ENCODE measurements at regions not wholly inside any gene's neighbourhood (a gene's known extent, or its start where the extent isn't known, plus 50 kb on each side); places are given as distances from the start of the nearest gene placed in this dataset.

GRCh38 chr6:169972101-169972651, 220.8 kb downstream of the ERMARD start:
- Histone ChIP-seq H3K4me1 (replicated peaks in 1 of 4; ENCODE audit: control insufficient read depth in 3 of 4, insufficient read depth in 4 of 4, low read length in 3 of 4) (no peaks in the 10 kb centered on the region), H3K14ac (ENCODE audit: insufficient read length) (no peak overlapping the region), H3K27me3 (replicated peaks in 1 of 4; ENCODE audit: control insufficient read depth in 3 of 4, extremely low read depth in 1 of 4, insufficient read depth in 3 of 4, low read length in 3 of 4) (no peaks in the 10 kb centered on the region), H3K4me3 (ENCODE audit: extremely low read depth in 1 of 4, insufficient read depth in 2 of 4, low read depth in 3 of 4, low read length in 4 of 4) (no peak overlapping the region), H2BK15ac (ENCODE audit: low read length) (no peak overlapping the region), H3K4ac (replicated peaks; ENCODE audit: insufficient read length, low read depth, low read length) (no peak overlapping the region), H3K18ac (ENCODE audit: extremely low read depth, low read length) (no peak overlapping the region), H2AK5ac (ENCODE audit: low read depth, low read length) (no peak overlapping the region), H2BK5ac (ENCODE audit: low read depth, low read length) (no peak overlapping the region), H4K8ac (ENCODE audit: extremely low read depth, insufficient read depth, low read length) (no peak overlapping the region), H3K4me2 (ENCODE audit: insufficient read depth in 1 of 2, low read depth in 2 of 2, low read length in 2 of 2) (no peak overlapping the region), H3K9ac (replicated peaks in 1 of 4; ENCODE audit: extremely low read depth in 1 of 4, low read depth in 3 of 4, low read length in 3 of 4) (no peak overlapping the region), H4K5ac (ENCODE audit: insufficient read length, low read depth, low read length) (no peak overlapping the region), H2BK20ac (ENCODE audit: low read length) (no peak overlapping the region), H3K79me1 (ENCODE audit: low read depth, low read length) (no peaks in the 10 kb centered on the region), H2BK120ac (replicated peaks; ENCODE audit: low read depth, low read length) (no peak overlapping the region), H2AFZ (ENCODE audit: low read length) (no peak overlapping the region), H3K36me3 (ENCODE audit: control insufficient read depth in 2 of 4, insufficient read depth in 4 of 4, low read length in 3 of 4) (no peaks in the 10 kb centered on the region), H3K79me2 (ENCODE audit: control insufficient read depth in 1 of 2, insufficient read depth in 2 of 2, low read length in 2 of 2) (no peaks in the 10 kb centered on the region), H4K20me1 (replicated peaks in 1 of 2; ENCODE audit: control insufficient read depth in 1 of 2, insufficient read depth in 2 of 2, low read length in 2 of 2) (no peaks in the 10 kb centered on the region), H3K23ac (ENCODE audit: insufficient read length) (no peak overlapping the region), H3K9me3 (ENCODE audit: insufficient read depth in 2 of 2, low read depth in 1 of 2, low read length in 1 of 2) (peaks cover 0 to 5% of the 10 kb centered on the region in 2 experiments; a peak in 1 of 4 replicates), H3K23me2 (ENCODE audit: low read depth, low read length) (no peaks in the 10 kb centered on the region), H3K56ac (replicated peaks; ENCODE audit: insufficient read length, low read depth, low read length) (no peak overlapping the region), H4K91ac (replicated peaks; ENCODE audit: insufficient read length, low read length) (no peak overlapping the region), H2BK12ac (ENCODE audit: low read depth, low read length) (no peak overlapping the region), H3K27ac (ENCODE audit: low read depth, low read length) (no peak overlapping the region)
- DNase-seq (ENCODE audit: low read depth in 1 of 2, low spot score in 2 of 2) (peak in 1 of 2 experiments; percentile 34), FAIRE-seq (no peak)
- ChIA-PET CTCF (ENCODE audit: partially characterized antibody) (interaction anchor here (0.7 kb wide), 1 partner anchor 48 kb away, joined by 3 read pairs; no protein-coding TSS in a partner anchor), POLR2A (ENCODE audit: partially characterized antibody) (no interaction called here)
- 85% methylated on average over 12 of the region's 15 CpGs; no CpG with 5 or more reads in 1 of the 2 experiments for whole genome bisulfite sequencing, 2 experiments (ENCODE audit: extremely low coverage in 1 of 2, insufficient coverage in 1 of 2, insufficient read length in 1 of 2, insufficient replicate concordance in 2 of 2, low coverage in 1 of 2, low lambda C conversion rate in 2 of 2, missing lambda C conversion rate in 1 of 2)
- no peak for TF ChIP-seq FOSL1 (IDR thresholded peaks at IDR 0.05; ENCODE audit: insufficient read depth, low read depth, low read length)
- TF ChIP-seq CHD1 (IDR thresholded peaks at IDR 0.05; ENCODE audit: low read depth, low read length), result no peak
- TF ChIP-seq RFX5 (IDR thresholded peaks at IDR 0.05; ENCODE audit: borderline replicate concordance, low read depth, low read length), result no peak
- no peak for TF ChIP-seq SUZ12 (IDR thresholded peaks at IDR 0.05; ENCODE audit: low read length)
- no peak for TF ChIP-seq RAD21 (IDR thresholded peaks at IDR 0.05 in 1 of 2, conservative IDR thresholded peaks at IDR 0.05 in 1 of 2; ENCODE audit: low read depth in 2 of 2, low read length in 2 of 2)
- no peak for TF ChIP-seq GTF2F1 (IDR thresholded peaks at IDR 0.05; ENCODE audit: borderline replicate concordance, low read depth, low read length)
- no peak for TF ChIP-seq CEBPB (IDR thresholded peaks at IDR 0.05; ENCODE audit: low read depth, low read length)
- no peak for TF ChIP-seq RXRA (IDR thresholded peaks at IDR 0.05; ENCODE audit: insufficient read depth, low read depth, low read length)
- TF ChIP-seq EP300 (IDR thresholded peaks at IDR 0.05; ENCODE audit: borderline replicate concordance in 1 of 2, low read depth in 2 of 2, low read length in 2 of 2), result no peak
- no peak for TF ChIP-seq GABPA (IDR thresholded peaks at IDR 0.05; ENCODE audit: borderline replicate concordance, insufficient read depth, low read length)
- TF ChIP-seq EGR1 (IDR thresholded peaks at IDR 0.05; ENCODE audit: borderline replicate concordance, low read depth, low read length), result no peak
- no peak for TF ChIP-seq USF2 (IDR thresholded peaks at IDR 0.05; ENCODE audit: low read length)
- TF ChIP-seq HDAC6 (IDR thresholded peaks at IDR 0.05; ENCODE audit: low read depth, low read length), result no peak

Measured in H1 (cell line).